DOHH2 (cell line): ENCODE measurements at regions not wholly inside any gene's neighbourhood (a gene's known extent, or its start where the extent isn't known, plus 50 kb on each side); places are given as distances from the start of the nearest gene placed in this dataset.

Source experiments
- H3F3A ChIP-seq: fragments of 200-600 bp; sonication (generic), shearing (Covaris generic); 2 replicates; pipeline ENCODE4 v1.6.0; 2016; ENCODE audit warnings: antibody characterized with exemption, mild to moderate bottlenecking; ENCODE audit not compliant: control insufficient read depth, insufficient read depth
- H3K27ac ChIP-seq: fragments of 200-600 bp; sonication (generic); 2 replicates; pipeline ENCODE4 v1.5.1; 2014; ENCODE audit warnings: low read depth, mild to moderate bottlenecking, low read length, moderate library complexity
- H3K27me3 ChIP-seq: fragments of 200-600 bp; sonication (generic); 2 replicates; pipeline ENCODE4 v1.6.1; 2014; ENCODE audit warnings: mild to moderate bottlenecking, low read length, mixed read lengths; ENCODE audit not compliant: control insufficient read depth
- H3K36me3 ChIP-seq: fragments of 200-600 bp; sonication (generic); 2 replicates; pipeline ENCODE4 v1.6.1; 2014; ENCODE audit warnings: mild to moderate bottlenecking, low read length, moderate library complexity, mixed read lengths; ENCODE audit not compliant: control insufficient read depth
- H3K4me1 ChIP-seq: fragments of 200-600 bp; sonication (generic); 2 replicates; pipeline ENCODE4 v1.6.1; 2014; ENCODE audit warnings: mild to moderate bottlenecking, low read length, mixed read lengths; ENCODE audit not compliant: control insufficient read depth
- H3K4me2 ChIP-seq: fragments of 200-600 bp; sonication (generic); 2 replicates; pipeline ENCODE4 v1.6.0; 2014; ENCODE audit warnings: mild to moderate bottlenecking, low read length, moderate library complexity
- H3K4me3 ChIP-seq: fragments of 200-600 bp; sonication (generic); 2 replicates; pipeline ENCODE4 v1.5.1; 2014; ENCODE audit warnings: mild to moderate bottlenecking, low read length, mixed read lengths
- H3K79me2 ChIP-seq: fragments of 200-600 bp; sonication (generic); 2 replicates; pipeline ENCODE4 v1.6.1; 2014; ENCODE audit warnings: mild to moderate bottlenecking, low read length, mixed read lengths; ENCODE audit not compliant: control insufficient read depth
- H3K9me2 ChIP-seq: fragments of 200-600 bp; sonication (generic); replicated peaks from 2 replicates; pipeline ENCODE4 v1.6.1; 2014; ENCODE audit warnings: mild to moderate bottlenecking, low read length, mixed read lengths; ENCODE audit not compliant: control insufficient read depth
- H3K9me3 ChIP-seq: fragments of 200-600 bp; sonication (generic); 2 replicates; pipeline ENCODE4 v1.6.1; 2014; ENCODE audit warnings: antibody characterized with exemption, low read length, mixed read lengths; ENCODE audit not compliant: control insufficient read depth, insufficient read depth
- H4K20me1 ChIP-seq: fragments of 200-600 bp; sonication (generic); 2 replicates; pipeline ENCODE4 v1.6.0; 2014; ENCODE audit warnings: low read depth, mild to moderate bottlenecking, antibody characterized with exemption, low read length, moderate library complexity; ENCODE audit not compliant: control insufficient read depth, insufficient read depth
- EZH2phosphoT487 ChIP-seq: fragments of 200-600 bp; sonication (generic); IDR thresholded peaks from 2 replicates; pipeline ENCODE4 v1.6.1; 2017; ENCODE audit warnings: borderline replicate concordance, mild to moderate bottlenecking, antibody characterized with exemption, low read length, moderate library complexity, mixed read lengths
- TF ChIP-seq, protein P1 (sequence below): fragments of 200-600 bp; sonication (generic); IDR thresholded peaks from one replicate; pipeline ENCODE4 v1.5.1; 2014; ENCODE audit warnings: antibody characterized with exemption, mild to moderate bottlenecking, low read depth, low read length; ENCODE audit not compliant: poor library complexity, severe bottlenecking

DNA sequence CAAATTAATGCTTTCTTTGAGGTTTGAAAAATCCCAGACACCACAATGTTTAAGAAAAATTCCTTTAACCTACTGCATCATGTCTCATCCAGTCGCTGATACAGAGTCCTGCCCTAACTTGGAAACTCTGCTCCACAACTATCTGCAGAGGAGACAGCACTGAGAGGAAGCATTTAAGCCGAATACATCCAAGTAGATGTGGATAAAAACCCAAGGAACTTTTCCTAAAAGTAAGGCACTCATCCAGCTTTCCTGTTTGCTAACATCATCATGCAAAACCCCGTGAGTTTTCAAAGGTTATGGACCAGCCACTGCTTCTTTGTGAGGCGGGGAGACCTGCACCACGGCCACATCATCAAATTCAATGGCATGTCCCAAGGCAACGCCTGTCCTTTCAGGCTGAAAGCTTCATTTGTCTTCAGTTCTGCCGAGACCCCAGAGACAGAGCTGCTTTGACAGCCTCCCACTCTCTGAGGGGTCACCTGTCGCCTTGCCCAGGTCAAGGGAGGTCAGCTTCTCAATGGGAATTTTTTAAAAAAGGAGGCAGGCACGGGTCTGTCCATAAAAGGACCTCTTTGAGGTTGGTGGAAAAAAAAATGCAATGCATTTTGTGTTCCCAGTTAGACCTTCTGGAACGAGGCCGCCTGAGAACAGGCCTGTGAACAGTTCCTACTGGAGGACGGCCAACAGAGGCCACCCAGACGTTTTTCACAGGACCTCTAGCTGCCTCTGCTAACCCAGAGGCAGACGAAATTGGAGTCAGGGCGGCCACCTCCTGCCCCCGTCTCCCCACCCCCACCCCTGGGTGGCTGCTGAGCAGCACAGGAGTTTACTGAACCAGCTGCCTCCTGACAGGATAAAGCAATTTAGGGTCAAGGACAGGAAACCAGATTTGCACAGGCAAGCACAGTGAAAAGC, 142.5 kb upstream of the HDDC2 start:
- H3K4me1 ChIP-seq = no peaks in the 10 kb centered on the region
- H3K79me2 ChIP-seq = no peaks in the 10 kb centered on the region
- H3K9me3 ChIP-seq = no peaks in the 10 kb centered on the region
- no peaks in the 10 kb centered on the region for H3F3A ChIP-seq
- H3K27me3 ChIP-seq = 0 out of 2 replicates have a peak, but pooled peaks cover 3% of the 10 kb centered on the region
- H3K27ac ChIP-seq = no peak overlapping the region
- TF ChIP-seq, protein P1, sequence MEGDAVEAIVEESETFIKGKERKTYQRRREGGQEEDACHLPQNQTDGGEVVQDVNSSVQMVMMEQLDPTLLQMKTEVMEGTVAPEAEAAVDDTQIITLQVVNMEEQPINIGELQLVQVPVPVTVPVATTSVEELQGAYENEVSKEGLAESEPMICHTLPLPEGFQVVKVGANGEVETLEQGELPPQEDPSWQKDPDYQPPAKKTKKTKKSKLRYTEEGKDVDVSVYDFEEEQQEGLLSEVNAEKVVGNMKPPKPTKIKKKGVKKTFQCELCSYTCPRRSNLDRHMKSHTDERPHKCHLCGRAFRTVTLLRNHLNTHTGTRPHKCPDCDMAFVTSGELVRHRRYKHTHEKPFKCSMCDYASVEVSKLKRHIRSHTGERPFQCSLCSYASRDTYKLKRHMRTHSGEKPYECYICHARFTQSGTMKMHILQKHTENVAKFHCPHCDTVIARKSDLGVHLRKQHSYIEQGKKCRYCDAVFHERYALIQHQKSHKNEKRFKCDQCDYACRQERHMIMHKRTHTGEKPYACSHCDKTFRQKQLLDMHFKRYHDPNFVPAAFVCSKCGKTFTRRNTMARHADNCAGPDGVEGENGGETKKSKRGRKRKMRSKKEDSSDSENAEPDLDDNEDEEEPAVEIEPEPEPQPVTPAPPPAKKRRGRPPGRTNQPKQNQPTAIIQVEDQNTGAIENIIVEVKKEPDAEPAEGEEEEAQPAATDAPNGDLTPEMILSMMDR = no peak
- TF ChIP-seq EZH2phosphoT487 = no peak
- H3K36me3 ChIP-seq = no peaks in the 10 kb centered on the region
- no peaks in the 10 kb centered on the region for H4K20me1 ChIP-seq
- no peaks in the 10 kb centered on the region for H3K9me2 ChIP-seq
- H3K4me2 ChIP-seq = no peak overlapping the region
- H3K4me3 ChIP-seq = no peak overlapping the region

DNA sequence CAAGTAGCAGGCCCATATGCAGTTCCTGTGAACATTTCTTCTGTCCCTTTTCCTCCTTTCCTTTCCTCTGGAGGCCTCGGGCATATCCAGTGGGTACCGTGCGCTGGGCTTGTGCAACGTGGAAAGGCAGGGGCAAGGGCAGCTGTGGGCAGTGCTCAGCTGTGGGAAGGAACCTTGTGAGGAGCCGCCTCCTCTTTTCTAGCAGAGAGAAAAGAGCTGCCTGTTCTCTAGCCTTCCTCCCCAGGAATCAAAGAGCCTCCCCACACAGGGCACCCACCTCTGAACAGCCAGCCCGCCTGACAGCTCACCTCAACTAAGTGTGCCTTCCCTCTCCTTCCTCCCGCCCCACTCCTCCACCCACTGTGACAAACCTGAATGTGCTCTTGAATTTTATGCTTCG, 143.3 kb upstream of the HDDC2 start:
- H3K4me1 ChIP-seq = no peaks in the 10 kb centered on the region
- no peak for TF ChIP-seq EZH2phosphoT487
- TF ChIP-seq, protein P1 = no peak
- no peaks in the 10 kb centered on the region for H4K20me1 ChIP-seq
- H3F3A ChIP-seq = no peaks in the 10 kb centered on the region
- H3K4me2 ChIP-seq = no peak overlapping the region
- H3K27ac ChIP-seq = no peak overlapping the region
- H3K9me3 ChIP-seq = no peaks in the 10 kb centered on the region
- 0 out of 2 replicates have a peak, but pooled peaks cover 3% of the 10 kb centered on the region for H3K27me3 ChIP-seq
- H3K79me2 ChIP-seq = no peaks in the 10 kb centered on the region
- H3K9me2 ChIP-seq = no peaks in the 10 kb centered on the region
- H3K36me3 ChIP-seq = no peaks in the 10 kb centered on the region
- no peak overlapping the region for H3K4me3 ChIP-seq

DNA sequence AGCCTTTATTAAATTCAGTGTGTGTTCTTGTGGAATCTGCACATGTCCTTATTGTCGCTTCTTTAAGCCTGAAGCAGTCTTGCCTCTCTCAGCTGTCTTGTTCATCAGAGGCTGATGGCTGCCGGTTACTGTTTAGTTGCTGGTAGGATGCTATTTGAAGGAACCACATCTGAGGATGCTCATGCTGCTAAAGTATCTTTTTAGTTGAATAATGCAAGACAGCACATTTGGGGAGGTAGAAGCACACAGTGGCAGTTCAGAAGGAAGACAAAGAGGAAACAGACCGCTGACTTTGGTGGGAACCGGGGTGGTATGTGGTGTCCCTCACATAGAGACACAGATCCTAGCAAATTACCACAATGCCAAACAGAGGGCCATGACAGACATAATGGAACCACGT, 144.2 kb upstream of the HDDC2 start:
- Histone ChIP-seq H3K27ac (no peak overlapping the region), H3K4me1 (no peaks in the 10 kb centered on the region), H4K20me1 (no peaks in the 10 kb centered on the region), H3K79me2 (no peaks in the 10 kb centered on the region), H3K27me3 (0 out of 2 replicates have a peak, but pooled peaks cover 3% of the 10 kb centered on the region), H3K4me2 (no peak overlapping the region), H3K36me3 (no peaks in the 10 kb centered on the region), H3K9me3 (no peaks in the 10 kb centered on the region), H3K4me3 (no peak overlapping the region), H3F3A (no peaks in the 10 kb centered on the region), H3K9me2 (no peaks in the 10 kb centered on the region)
- TF ChIP-seq, protein P1 = no peak
- TF ChIP-seq EZH2phosphoT487 = no peak
